NCI-H226 (cell line): ENCODE measurements at regions not wholly inside any gene's neighbourhood (a gene's known extent, or its start where the extent isn't known, plus 50 kb on each side); places are given as distances from the start of the nearest gene placed in this dataset.
"Not testable (repeated sequence)": the region's sequence is repeated elsewhere in the genome, so short reads cannot be mapped to it uniquely, and the experiment has no call there.

Source experiments
- DNase-seq: peaks from one replicate; pipeline ENCODE4 v3.0.0-alpha.2; 2015

GRCh38 chr2:66240286-66240685 lies 194.6 kb upstream of the MEIS1 start:
- DNase-seq, result no peak

- DNase-seq, result no peak
Observed at GRCh38 chr2:66239655-66240054, 195.3 kb upstream of the MEIS1 start.

GRCh38 chr2:66237803-66238379 lies 197.0 kb upstream of the MEIS1 start:
- DNase-seq, result no peak

DNA sequence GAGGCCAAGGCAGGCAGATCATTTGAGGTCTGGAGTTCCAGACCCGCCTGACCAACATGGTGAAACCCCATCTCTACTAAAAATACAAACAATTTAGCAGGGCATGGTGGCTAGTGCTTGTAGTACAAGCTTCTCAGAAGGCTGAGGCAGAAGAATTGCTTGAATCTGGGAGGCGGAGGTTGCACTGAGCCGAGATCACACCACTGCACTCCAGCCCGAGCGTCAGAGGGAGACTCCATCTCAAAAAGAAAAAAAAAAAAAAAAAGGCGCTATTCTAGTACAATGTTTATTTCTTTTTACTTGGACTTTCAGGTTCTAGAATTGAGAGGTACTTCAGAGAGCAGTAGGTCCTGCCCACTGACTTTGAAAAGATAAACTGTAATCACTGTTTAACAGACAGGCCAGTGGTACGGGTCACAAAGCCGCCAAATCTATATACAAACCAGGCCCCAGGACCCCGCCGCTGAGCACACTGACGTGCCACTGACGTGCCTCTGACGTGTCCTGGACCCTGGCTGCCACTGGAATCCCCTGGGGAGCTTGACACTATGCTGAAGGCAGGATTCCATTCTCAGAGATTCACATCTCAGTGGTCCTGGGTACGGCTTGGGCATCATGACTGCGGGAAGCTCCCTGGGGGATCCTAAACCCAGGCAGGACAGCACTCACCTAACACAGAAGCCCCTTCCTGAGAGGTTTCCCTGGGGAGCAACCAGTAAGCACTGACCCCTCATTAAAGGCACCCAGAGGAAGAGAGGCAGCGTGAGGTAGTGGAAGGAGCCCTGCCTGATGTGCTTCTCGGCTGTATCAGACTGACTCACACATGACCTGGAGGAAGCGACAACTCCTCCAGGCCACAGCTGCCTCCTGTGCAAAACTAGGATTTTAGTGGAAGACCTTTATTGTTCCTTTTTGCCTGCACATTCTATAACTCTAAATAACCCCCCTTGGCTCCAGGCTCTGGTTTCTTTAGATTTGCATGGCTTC lies 197.8 kb upstream of the MEIS1 start:
- no peak for DNase-seq

GRCh38 chr2:66236067-66236685 lies 198.7 kb upstream of the MEIS1 start:
- DNase-seq, result no peak

GRCh38 chr2:66235428-66235827 lies 199.5 kb upstream of the MEIS1 start:
- no peak for DNase-seq

GRCh38 chr2:66233981-66234380 lies 200.9 kb upstream of the MEIS1 start:
- no peak for DNase-seq

GRCh38 chr2:66228128-66228547 lies 206.8 kb upstream of the MEIS1 start:
- DNase-seq, result no peak

GRCh38 chr2:66217039-66217585 lies 217.8 kb upstream of the MEIS1 start:
- no peak for DNase-seq

DNA sequence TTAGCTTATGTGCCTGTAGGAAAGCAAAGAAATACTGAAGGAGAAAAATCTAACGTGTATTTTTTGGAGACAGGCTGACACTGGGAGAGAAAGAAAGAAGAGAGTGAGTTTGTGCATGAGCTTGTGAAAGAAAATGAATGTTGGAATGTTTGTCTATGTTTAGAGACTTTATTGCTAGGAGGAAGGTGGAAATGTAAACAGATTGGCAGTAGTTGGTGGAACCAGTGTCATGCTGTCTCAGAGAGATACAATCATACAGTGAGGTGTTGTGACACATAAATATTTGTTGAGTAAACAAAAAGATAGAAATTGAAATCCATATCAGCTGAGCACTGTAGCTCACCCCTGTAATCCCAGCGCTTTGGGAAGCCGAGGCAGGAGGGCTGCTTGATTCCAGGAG lies 222.2 kb upstream of the MEIS1 start:
- DNase-seq, result no peak

GRCh38 chr2:66202586-66202985 lies 232.3 kb upstream of the MEIS1 start:
- no peak for DNase-seq

DNA sequence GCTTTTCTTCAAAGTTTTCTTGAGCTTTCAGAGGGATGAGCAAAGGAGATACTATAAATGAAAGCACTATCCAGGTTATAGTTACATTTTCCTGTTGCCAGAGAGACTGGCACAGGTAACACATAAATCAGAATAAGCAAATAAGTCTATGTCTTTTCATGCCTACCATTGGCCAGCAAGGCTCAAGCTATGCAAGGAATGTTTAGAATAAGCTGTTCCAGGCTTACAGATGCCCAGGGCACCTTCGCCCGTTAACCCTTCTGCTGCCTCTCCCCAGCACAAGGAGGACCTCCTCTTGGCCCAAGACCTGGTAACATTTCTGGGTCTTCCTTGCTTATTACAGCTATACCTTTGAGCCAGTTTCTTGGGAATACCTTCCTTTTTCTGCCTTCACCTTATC lies 233.7 kb upstream of the MEIS1 start:
- no peak for DNase-seq

- DNase-seq, result no peak
Observed at GRCh38 chr2:66198873-66199272, 236.1 kb upstream of the MEIS1 start.

GRCh38 chr2:66192888-66193287 lies 242.0 kb upstream of the MEIS1 start:
- DNase-seq, result no peak

DNA sequence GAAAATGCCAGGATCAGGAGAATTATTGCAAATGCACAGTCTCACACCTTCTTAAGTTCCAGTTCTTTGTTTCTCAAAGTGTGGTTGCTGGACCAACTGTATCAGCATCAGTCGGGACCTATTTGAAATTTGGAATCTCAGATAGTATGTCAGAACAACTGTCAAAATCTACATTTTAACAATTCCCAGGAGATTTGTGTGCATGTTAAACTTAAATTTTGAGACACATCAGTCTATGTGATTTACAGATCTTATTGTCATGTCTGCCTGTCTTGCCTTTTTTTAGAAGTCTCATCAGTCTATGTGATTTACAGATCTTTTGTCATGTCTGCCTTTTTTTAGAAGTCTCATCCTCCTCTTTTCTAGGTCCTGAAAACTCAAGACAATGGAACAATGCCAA lies 243.6 kb upstream of the MEIS1 start:
- no peak for DNase-seq

DNA sequence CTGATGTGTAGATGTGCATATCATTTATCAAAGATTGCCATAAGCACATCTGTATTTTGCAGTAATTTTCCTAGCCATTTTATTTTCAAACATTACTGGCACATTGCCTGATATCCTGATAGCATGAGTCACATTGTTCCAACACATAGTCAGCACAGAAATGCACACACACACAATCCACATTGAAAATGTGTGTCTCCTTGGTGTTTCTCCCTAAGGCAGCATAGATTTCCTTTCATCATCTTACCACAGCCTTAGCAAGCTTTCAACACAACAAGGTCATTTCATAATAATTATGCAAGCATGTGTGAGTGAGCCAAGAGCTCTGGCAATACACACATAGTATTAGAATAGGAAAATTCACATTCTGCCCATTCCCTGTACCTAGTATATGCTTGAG lies 245.4 kb upstream of the MEIS1 start:
- DNase-seq, result peak; percentile 19

DNA sequence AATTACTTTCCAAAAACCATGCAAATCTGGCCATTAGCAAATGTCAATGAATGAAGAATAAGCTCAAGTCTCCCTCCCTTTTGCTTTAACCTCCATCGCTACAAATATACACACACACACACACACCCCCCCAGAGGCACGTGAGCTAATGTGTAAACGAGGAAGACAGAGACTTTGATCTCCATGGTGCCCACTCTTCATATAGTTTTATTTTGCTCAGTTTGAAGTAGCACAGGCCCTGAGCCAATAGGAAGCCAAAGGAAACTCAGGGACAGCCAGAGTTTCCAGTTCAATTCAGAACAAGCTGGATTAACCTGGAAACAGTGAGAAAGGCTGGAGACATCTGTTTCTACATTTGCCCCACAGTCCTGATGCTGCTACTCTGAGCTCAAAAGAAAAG lies 248.4 kb upstream of the MEIS1 start:
- no peak for DNase-seq

GRCh38 chr2:66185497-66186054 lies 249.3 kb upstream of the MEIS1 start:
- DNase-seq, result no peak

- DNase-seq, result not testable (repeated sequence)
Observed at GRCh38 chr2:66177128-66177796, 257.7 kb upstream of the MEIS1 start.

- DNase-seq, result no peak
Observed at GRCh38 chr2:66174491-66174890, 260.4 kb upstream of the MEIS1 start.

- no peak for DNase-seq
Observed at GRCh38 chr2:66173645-66174044, 261.3 kb upstream of the MEIS1 start.

DNA sequence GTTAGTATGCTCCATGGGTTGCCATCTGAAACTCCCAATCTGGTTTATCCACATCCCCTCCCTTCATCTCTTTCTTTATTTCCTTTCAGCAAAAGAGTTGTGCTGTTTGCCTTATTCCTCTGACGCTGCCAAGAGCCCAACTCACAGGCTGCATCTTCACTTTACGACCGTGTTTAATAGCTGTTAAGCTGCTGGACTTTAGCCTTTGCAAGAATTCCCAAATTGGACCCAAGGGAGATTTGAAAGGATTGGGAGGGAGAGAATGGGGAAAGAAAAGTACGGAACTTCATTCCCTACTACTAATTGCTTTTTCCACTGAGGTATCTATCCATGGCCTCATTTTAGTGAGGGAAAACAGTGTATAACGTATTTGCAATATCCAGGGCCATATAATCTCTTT lies 263.4 kb upstream of the MEIS1 start:
- no peak for DNase-seq
